ENCODE measurements at regions not wholly inside any gene's neighbourhood (a gene's known extent, or its start where the extent isn't known, plus 50 kb on each side); places are given as distances from the start of the nearest gene placed in this dataset.

- TF ChIP-seq CTCF (IDR thresholded peaks at IDR 0.05; ENCODE audit: insufficient read depth, low read length, poor library complexity, severe bottlenecking), result no peak
- DNase-seq (ENCODE audit: low read depth), result no peak
- H3K27me3 ChIP-seq (ENCODE audit: control insufficient read depth, insufficient read depth, low read length), result no peaks in the 10 kb centered on the region
- no peaks in the 10 kb centered on the region for H3K36me3 ChIP-seq (ENCODE audit: control insufficient read depth, insufficient read depth, low read length)
- no peak overlapping the region for H3K4me3 ChIP-seq (ENCODE audit: low read depth, low read length)
Measured at GRCh38 chr12:125922330-125922729, 857.1 kb downstream of the AACS start.

GRCh38 chr12:125936502-125936901 is 871.3 kb downstream of the AACS start:
- DNase-seq (ENCODE audit: low read depth), result no peak
- TF ChIP-seq CTCF (IDR thresholded peaks at IDR 0.05; ENCODE audit: insufficient read depth, low read length, poor library complexity, severe bottlenecking), result no peak
- no peaks in the 10 kb centered on the region for H3K27me3 ChIP-seq (ENCODE audit: control insufficient read depth, insufficient read depth, low read length)
- no peak overlapping the region for H3K4me3 ChIP-seq (ENCODE audit: low read depth, low read length)
- no peaks in the 10 kb centered on the region for H3K36me3 ChIP-seq (ENCODE audit: control insufficient read depth, insufficient read depth, low read length)

GRCh38 chr12:125944446-125944845 is 879.2 kb downstream of the AACS start:
- TF ChIP-seq CTCF (IDR thresholded peaks at IDR 0.05; ENCODE audit: insufficient read depth, low read length, poor library complexity, severe bottlenecking), result no peak
- no peak for DNase-seq (ENCODE audit: low read depth)
- H3K27me3 ChIP-seq (ENCODE audit: control insufficient read depth, insufficient read depth, low read length), result no peaks in the 10 kb centered on the region

GRCh38 chr12:125949471-125949870 is 884.2 kb downstream of the AACS start:
- DNase-seq (ENCODE audit: low read depth), result no peak
- no peaks in the 10 kb centered on the region for H3K36me3 ChIP-seq (ENCODE audit: control insufficient read depth, insufficient read depth, low read length)
- no peak overlapping the region for H3K4me3 ChIP-seq (ENCODE audit: low read depth, low read length)
- no peak for TF ChIP-seq CTCF (IDR thresholded peaks at IDR 0.05; ENCODE audit: insufficient read depth, low read length, poor library complexity, severe bottlenecking)
- no peaks in the 10 kb centered on the region for H3K27me3 ChIP-seq (ENCODE audit: control insufficient read depth, insufficient read depth, low read length)

More at GRCh38 chr12:125944446-125944845, 879.2 kb downstream of the AACS start:
- no peaks in the 10 kb centered on the region for H3K36me3 ChIP-seq (ENCODE audit: control insufficient read depth, insufficient read depth, low read length)
- H3K4me3 ChIP-seq (ENCODE audit: low read depth, low read length), result no peak overlapping the region

GRCh38 chr12:125954362-125954761 is 889.1 kb downstream of the AACS start:
- no peak for TF ChIP-seq CTCF (IDR thresholded peaks at IDR 0.05; ENCODE audit: insufficient read depth, low read length, poor library complexity, severe bottlenecking)
- DNase-seq (ENCODE audit: low read depth), result no peak
- Histone ChIP-seq H3K27me3 (ENCODE audit: control insufficient read depth, insufficient read depth, low read length) (no peaks in the 10 kb centered on the region), H3K4me3 (ENCODE audit: low read depth, low read length) (no peak overlapping the region), H3K36me3 (ENCODE audit: control insufficient read depth, insufficient read depth, low read length) (no peaks in the 10 kb centered on the region)

GRCh38 chr12:125956186-125956585 is 891.0 kb downstream of the AACS start:
- DNase-seq (ENCODE audit: low read depth), result no peak
- no peak for TF ChIP-seq CTCF (IDR thresholded peaks at IDR 0.05; ENCODE audit: insufficient read depth, low read length, poor library complexity, severe bottlenecking)
- no peaks in the 10 kb centered on the region for H3K27me3 ChIP-seq (ENCODE audit: control insufficient read depth, insufficient read depth, low read length)
- H3K4me3 ChIP-seq (ENCODE audit: low read depth, low read length), result no peak overlapping the region
- H3K36me3 ChIP-seq (ENCODE audit: control insufficient read depth, insufficient read depth, low read length), result no peaks in the 10 kb centered on the region
